H1 (cell line): ENCODE measurements at regions not wholly inside any gene's neighbourhood (a gene's known extent, or its start where the extent isn't known, plus 50 kb on each side); places are given as distances from the start of the nearest gene placed in this dataset.

Experiments used
- CTCF ChIA-PET: fragments of 300-600 bp; sonication (Branson Sonifier 250); formaldehyde crosslinking; loops from one replicate; lab custom pipeline; 2021; ENCODE audit not compliant: partially characterized antibody; lab: Charles Lee
- POLR2A ChIA-PET: fragments of 300-600 bp; sonication (Branson Sonifier 250); formaldehyde crosslinking; loops from one replicate; lab custom pipeline; 2021; ENCODE audit warnings: inconsistent platforms; ENCODE audit not compliant: partially characterized antibody; lab: Charles Lee
- DNase-seq, 2 experiments: peaks; one replicate each; pipeline versions ENCODE4 v3.0.0 to v3.0.0-alpha.2; 2010 to 2022; ENCODE audit warnings: low spot score in 2 of 2, low read depth in 1 of 2, mixed read lengths in 1 of 2
- FAIRE-seq: peaks from 2 replicates; lab custom pipeline; 2011; peaks lifted over from hg19 to GRCh38; lab: Jason Lieb, UNC
- H2AFZ ChIP-seq: 2 replicates; pipeline ENCODE4 v1.8.1; 2012; ENCODE audit warnings: low read length, inconsistent platforms
- H2AK5ac ChIP-seq: 2 replicates; pipeline ENCODE4 v1.6.1; 2013; ENCODE audit warnings: low read depth, low read length
- H2BK120ac ChIP-seq: replicated peaks from 2 replicates; pipeline ENCODE3; 2013; ENCODE audit warnings: low read depth, low read length, inconsistent platforms
- H2BK12ac ChIP-seq: 2 replicates; pipeline ENCODE4 v1.6.1; 2013; ENCODE audit warnings: low read depth, low read length
- H2BK15ac ChIP-seq: 2 replicates; pipeline ENCODE4 v1.6.1; 2013; ENCODE audit warnings: low read length
- H2BK20ac ChIP-seq: 2 replicates; pipeline ENCODE4 v1.6.1; 2013; ENCODE audit warnings: low read length
- H2BK5ac ChIP-seq: 2 replicates; pipeline ENCODE4 v1.6.1; 2013; ENCODE audit warnings: low read depth, low read length
- H3K14ac ChIP-seq: 2 replicates; pipeline ENCODE4 v1.6.1; 2013; ENCODE audit warnings: inconsistent platforms; ENCODE audit not compliant: insufficient read length
- H3K18ac ChIP-seq: 2 replicates; pipeline ENCODE4 v1.6.1; 2013; ENCODE audit warnings: low read length; ENCODE audit errors: extremely low read depth
- H3K23ac ChIP-seq: 2 replicates; pipeline ENCODE4 v1.6.1; 2013; ENCODE audit warnings: inconsistent platforms; ENCODE audit not compliant: insufficient read length
- H3K23me2 ChIP-seq: 2 replicates; pipeline ENCODE4 v1.6.1; 2013; ENCODE audit warnings: low read depth, low read length
- H3K27ac ChIP-seq: 2 replicates; pipeline ENCODE4 v1.6.1; 2011; ENCODE audit warnings: low read depth, low read length, inconsistent platforms
- H3K27me3 ChIP-seq, 4 experiments: replicated peaks in 1 of 4; 1 replicate in 1 of 4; 2 replicates in 3 of 4; pipeline versions ENCODE4 v1.6.1 to v1.8.1; 2011 to 2013; ENCODE audit warnings: low read length in 3 of 4, mild to moderate bottlenecking in 3 of 4, inconsistent platforms in 2 of 4, mixed read lengths in 2 of 4, moderate library complexity in 1 of 4; ENCODE audit not compliant: control insufficient read depth in 3 of 4, insufficient read depth in 3 of 4; ENCODE audit errors: extremely low read depth in 1 of 4
- H3K36me3 ChIP-seq, 4 experiments: 2 replicates each; pipeline versions ENCODE4 v1.6.1 to v1.8.1; 2011 to 2013; ENCODE audit warnings: mild to moderate bottlenecking in 4 of 4, low read length in 3 of 4, moderate library complexity in 2 of 4, control low read depth in 1 of 4, inconsistent platforms in 1 of 4; ENCODE audit not compliant: insufficient read depth in 4 of 4, control insufficient read depth in 2 of 4
- H3K4ac ChIP-seq: replicated peaks from 2 replicates; pipeline ENCODE3; 2013; ENCODE audit warnings: low read length, low read depth, mixed read lengths, inconsistent platforms; ENCODE audit not compliant: insufficient read length
- H3K4me1 ChIP-seq, 4 experiments: replicated peaks in 1 of 4; 1 replicate in 1 of 4; 2 replicates in 3 of 4; pipeline versions ENCODE4 v1.6.1 to v1.8.1; 2011 to 2013; ENCODE audit warnings: low read length in 3 of 4, inconsistent platforms in 2 of 4, mixed read lengths in 1 of 4; ENCODE audit not compliant: insufficient read depth in 4 of 4, control insufficient read depth in 3 of 4
- H3K4me2 ChIP-seq, 2 experiments: 2 replicates each; pipeline versions ENCODE4 v1.6.1 to v1.8.1; 2011 to 2013; ENCODE audit warnings: low read depth in 2 of 2, low read length in 2 of 2, control low read depth in 1 of 2, inconsistent platforms in 1 of 2, mild to moderate bottlenecking in 1 of 2; ENCODE audit not compliant: insufficient read depth in 1 of 2
- H3K4me3 ChIP-seq, 4 experiments: fragments of 200-600, 300-600 bp in 1 of 4; sonication (generic), shearing (Covaris generic), sonication (Bioruptor Twin) in 1 of 4; 2 replicates each; pipeline versions ENCODE4 v1.5.1 to v1.8.1; 2011 to 2016; ENCODE audit warnings: low read length in 4 of 4, low read depth in 3 of 4, control low read depth in 2 of 4, inconsistent platforms in 2 of 4, mild to moderate bottlenecking in 2 of 4, mixed read lengths in 1 of 4, moderate library complexity in 1 of 4; ENCODE audit not compliant: insufficient read depth in 2 of 4; ENCODE audit errors: extremely low read depth in 1 of 4
- H3K56ac ChIP-seq: replicated peaks from 2 replicates; pipeline ENCODE3; 2013; ENCODE audit warnings: low read depth, mild to moderate bottlenecking, mixed read lengths, low read length, inconsistent platforms; ENCODE audit not compliant: insufficient read length
- H3K79me1 ChIP-seq: 2 replicates; pipeline ENCODE4 v1.6.1; 2013; ENCODE audit warnings: low read depth, low read length, control low read depth
- H3K79me2 ChIP-seq, 2 experiments: 2 replicates each; pipeline versions ENCODE4 v1.6.1 to v1.8.1; 2012 to 2013; ENCODE audit warnings: low read length in 2 of 2, mild to moderate bottlenecking in 2 of 2, inconsistent platforms in 1 of 2; ENCODE audit not compliant: insufficient read depth in 2 of 2, control insufficient read depth in 1 of 2
- H3K9ac ChIP-seq, 4 experiments: replicated peaks in 1 of 4; 1 replicate in 1 of 4; 2 replicates in 3 of 4; pipeline versions ENCODE4 v1.6.1 to v1.8.1; 2011 to 2013; ENCODE audit warnings: low read depth in 3 of 4, low read length in 3 of 4, control low read depth in 2 of 4, mild to moderate bottlenecking in 2 of 4, moderate library complexity in 2 of 4, inconsistent platforms in 1 of 4; ENCODE audit errors: extremely low read depth in 1 of 4
- H3K9me3 ChIP-seq, 2 experiments: 2 replicates each; pipeline versions ENCODE4 v1.6.1 to v1.8.1; 2012 to 2013; ENCODE audit warnings: mild to moderate bottlenecking in 2 of 2, moderate library complexity in 2 of 2, control low read depth in 1 of 2, inconsistent platforms in 1 of 2, low read depth in 1 of 2, low read length in 1 of 2, mixed read lengths in 1 of 2; ENCODE audit not compliant: insufficient read depth in 2 of 2
- H4K20me1 ChIP-seq, 2 experiments: replicated peaks in 1 of 2; 2 replicates each; pipeline versions ENCODE3 to v1.8.1; 2011 to 2013; ENCODE audit warnings: inconsistent platforms in 2 of 2, low read length in 2 of 2, mild to moderate bottlenecking in 1 of 2; ENCODE audit not compliant: insufficient read depth in 2 of 2, control insufficient read depth in 1 of 2
- H4K5ac ChIP-seq: 2 replicates; pipeline ENCODE4 v1.6.1; 2013; ENCODE audit warnings: low read length, low read depth, mixed read lengths, inconsistent platforms; ENCODE audit not compliant: insufficient read length
- H4K8ac ChIP-seq: 2 replicates; pipeline ENCODE4 v1.8.0; 2013; ENCODE audit warnings: mild to moderate bottlenecking, moderate library complexity, low read length, inconsistent platforms; ENCODE audit not compliant: insufficient read depth; ENCODE audit errors: extremely low read depth
- H4K91ac ChIP-seq: replicated peaks from 2 replicates; pipeline ENCODE3; 2013; ENCODE audit warnings: low read length, mixed read lengths, inconsistent platforms; ENCODE audit not compliant: insufficient read length
- BACH1 ChIP-seq: IDR thresholded peaks from 2 replicates; pipeline ENCODE4 v1.6.1; 2012; ENCODE audit warnings: low read length, improper control_type of control experiment
- BCL11A ChIP-seq, 2 experiments: IDR thresholded peaks; one replicate each; pipeline ENCODE4 v1.6.1; 2011; ENCODE audit warnings: low read depth in 2 of 2, low read length in 2 of 2, mild to moderate bottlenecking in 2 of 2
- CBX5 ChIP-seq: fragments of 300-800, 300-1000 bp; sonication (generic); IDR thresholded peaks from 2 replicates; pipeline ENCODE4 v1.7.1; 2016; ENCODE audit warnings: antibody characterized with exemption, low read length, low read depth
- CHD1 ChIP-seq: IDR thresholded peaks from 2 replicates; pipeline ENCODE4 v1.6.1; 2012; ENCODE audit warnings: low read depth, low read length, improper control_type of control experiment
- EGR1 ChIP-seq: IDR thresholded peaks from 2 replicates; pipeline ENCODE4 v1.6.1; 2011; ENCODE audit warnings: low read depth, low read length, borderline replicate concordance
- NRF1 ChIP-seq: IDR thresholded peaks from 2 replicates; pipeline ENCODE4 v1.6.1; 2011; ENCODE audit warnings: mild to moderate bottlenecking, low read depth, low read length, improper control_type of control experiment
- RAD21 ChIP-seq, 2 experiments: IDR thresholded peaks in 1 of 2; conservative IDR thresholded peaks in 1 of 2; 2 replicates each; pipeline ENCODE4 v1.6.1; 2011; ENCODE audit warnings: low read depth in 2 of 2, low read length in 2 of 2, improper control_type of control experiment in 1 of 2, inconsistent platforms in 1 of 2, mild to moderate bottlenecking in 1 of 2, moderate library complexity in 1 of 2
- RBBP5 ChIP-seq: IDR thresholded peaks from 2 replicates; pipeline ENCODE4 v1.7.1; 2012; ENCODE audit warnings: low read depth, mild to moderate bottlenecking, inconsistent platforms, low read length, moderate library complexity, borderline replicate concordance
- SAP30 ChIP-seq: fragments of 300-600 bp; sonication (generic); IDR thresholded peaks from 2 replicates; pipeline ENCODE4 v1.7.1; 2012; ENCODE audit warnings: low read length, moderate library complexity, mild to moderate bottlenecking, inconsistent platforms; ENCODE audit not compliant: insufficient read depth, insufficient replicate concordance
- SIX5 ChIP-seq: IDR thresholded peaks from 2 replicates; pipeline ENCODE4 v1.6.1; 2011; ENCODE audit warnings: mild to moderate bottlenecking, low read depth, low read length
- SP2 ChIP-seq: IDR thresholded peaks from 2 replicates; pipeline ENCODE4 v1.6.1; 2012; ENCODE audit warnings: mild to moderate bottlenecking, low read length, inconsistent platforms
- TAF1 ChIP-seq: IDR thresholded peaks from 2 replicates; pipeline ENCODE4 v1.6.1; 2011; ENCODE audit warnings: mild to moderate bottlenecking, low read depth, low read length
- TAF7 ChIP-seq: optimal IDR thresholded peaks from 2 replicates; pipeline ENCODE3; 2011; ENCODE audit warnings: low read depth, mild to moderate bottlenecking, inconsistent platforms, low read length, moderate library complexity, borderline replicate concordance
- WGBS, 2 experiments: shearing (Covaris generic) in 1 of 2; methylation state at CpG; one replicate each; pipeline versions ENCODE4 v1.1.6 to v1.1.7; 2013 to 2015; ENCODE audit warnings: low lambda C conversion rate in 2 of 2, mixed read lengths in 2 of 2, inconsistent platforms in 1 of 2, low coverage in 1 of 2, missing lambda C conversion rate in 1 of 2; ENCODE audit not compliant: insufficient replicate concordance in 2 of 2, insufficient coverage in 1 of 2, insufficient read length in 1 of 2; ENCODE audit errors: extremely low coverage in 1 of 2, missing lambda C conversion rate in 1 of 2; 5-methylcytosine and 5-hydroxymethylcytosine counted together

DNA sequence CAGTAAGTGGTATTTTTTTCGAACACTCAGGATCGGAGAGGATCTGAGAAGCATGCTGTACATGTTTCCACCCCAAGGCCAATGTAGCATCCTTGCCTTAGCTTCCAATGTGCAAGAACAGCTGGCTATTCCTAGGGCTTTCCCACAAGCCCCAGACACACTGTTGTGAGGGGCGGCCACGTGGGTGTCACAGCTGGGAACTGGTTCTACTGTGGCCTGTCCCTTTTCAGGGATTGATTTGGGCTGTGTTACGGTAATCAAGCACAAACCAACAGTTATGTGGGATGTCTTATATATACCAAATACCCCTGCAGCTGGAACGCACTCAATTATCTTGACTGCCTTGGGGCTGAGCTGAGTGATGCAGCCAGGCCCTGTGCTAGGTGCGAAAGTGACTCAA lies 116.3 kb upstream of the CXCR4 start:
- H2AK5ac ChIP-seq, result no peak overlapping the region
- H3K23ac ChIP-seq, result no peak overlapping the region
- no peak overlapping the region for H2BK120ac ChIP-seq
- DNase-seq (no peak), FAIRE-seq (no peak)
- H2BK12ac ChIP-seq, result no peak overlapping the region
- no peak for TF ChIP-seq RAD21 (IDR thresholded peaks at IDR 0.05 in 1 of 2, conservative IDR thresholded peaks at IDR 0.05 in 1 of 2; ENCODE audit: low read depth in 2 of 2, low read length in 2 of 2)
- TF ChIP-seq NRF1, result no peak
- TF ChIP-seq CHD1, result no peak
- no peak for TF ChIP-seq EGR1
- TF ChIP-seq SP2, result no peak
- no peak for TF ChIP-seq SIX5
- no peak for TF ChIP-seq TAF7
- no peak for TF ChIP-seq RBBP5
- TF ChIP-seq SAP30, result no peak
- no peak for TF ChIP-seq CBX5
- TF ChIP-seq BACH1, result no peak
- no peak for TF ChIP-seq TAF1
- no peak for TF ChIP-seq BCL11A (IDR thresholded peaks at IDR 0.05; ENCODE audit: low read depth in 2 of 2, low read length in 2 of 2)
- H3K9me3 ChIP-seq, result 0 out of 4 replicates have a peak, but pooled peaks cover 0 to 5% of the 10 kb centered on the region in 2 experiments
- no peak overlapping the region for H3K4me3 ChIP-seq
- ChIA-PET POLR2A (no interaction called here), CTCF (interaction anchor here (0.6 to 0.7 kb wide), 2 partner anchors 14 to 143 kb away, joined by 3 read pairs; no protein-coding TSS in a partner anchor)
- no peak overlapping the region for H3K14ac ChIP-seq
- H2BK15ac ChIP-seq, result no peak overlapping the region
- no peak overlapping the region for H2AFZ ChIP-seq
- no peak overlapping the region for H3K9ac ChIP-seq
- H4K91ac ChIP-seq, result no peak overlapping the region
- H4K8ac ChIP-seq, result no peak overlapping the region
- H3K27me3 ChIP-seq, result no peaks in the 10 kb centered on the region
- WGBS, 2 experiments, result 94% methylated on average over 7 of the region's 7 CpGs; no CpG with 5 or more reads in 1 of the 2 experiments
- H3K4me2 ChIP-seq, result no peak overlapping the region
- peaks cover 0 to 4% (median 0%) of the 10 kb centered on the region in 4 experiments; a peak in 1 of 7 replicates for H3K4me1 ChIP-seq
- no peak overlapping the region for H3K27ac ChIP-seq
- H3K79me2 ChIP-seq, result no peaks in the 10 kb centered on the region
- no peak overlapping the region for H4K5ac ChIP-seq
- H2BK20ac ChIP-seq, result no peak overlapping the region
- H3K4ac ChIP-seq, result no peak overlapping the region
- no peaks in the 10 kb centered on the region for H3K79me1 ChIP-seq
- H2BK5ac ChIP-seq, result no peak overlapping the region
- no peaks in the 10 kb centered on the region for H4K20me1 ChIP-seq
- H3K23me2 ChIP-seq, result no peaks in the 10 kb centered on the region
- H3K36me3 ChIP-seq, result no peaks in the 10 kb centered on the region
- H3K56ac ChIP-seq, result no peak overlapping the region
- H3K18ac ChIP-seq, result no peak overlapping the region
